Fibroblast of pulmonary artery (primary cell): ENCODE measurements at regions not wholly inside any gene's neighbourhood (a gene's known extent, or its start where the extent isn't known, plus 50 kb on each side); places are given as distances from the start of the nearest gene placed in this dataset.

Experiments
- DNase-seq: peaks from one replicate; pipeline ENCODE4 v3.0.0-alpha.2; 2010; ENCODE audit warnings: low read depth
- H3K4me3 ChIP-seq: replicated peaks from 2 replicates; pipeline ENCODE4 v1.5.1; 2011; ENCODE audit warnings: low read depth, mild to moderate bottlenecking, control low read depth, low read length, moderate library complexity
- CTCF ChIP-seq: IDR thresholded peaks from 2 replicates; pipeline ENCODE4 v1.5.1; 2011; ENCODE audit warnings: mild to moderate bottlenecking, control low read depth, low read length, inconsistent platforms; ENCODE audit errors: missing control alignments

- no peak for DNase-seq
- TF ChIP-seq CTCF, result no peak
- H3K4me3 ChIP-seq, result no peak overlapping the region
These were observed 804.2 kb downstream of the DHX35 start for GRCh38 chr20:39766333-39766732.

- no peak for TF ChIP-seq CTCF
- DNase-seq, result no peak
- no peak overlapping the region for H3K4me3 ChIP-seq
These were observed 800.6 kb downstream of the DHX35 start for GRCh38 chr20:39762716-39763115.

- no peak overlapping the region for H3K4me3 ChIP-seq
- TF ChIP-seq CTCF, result no peak
- no peak for DNase-seq
These were observed 796.7 kb downstream of the DHX35 start for GRCh38 chr20:39758876-39759275.

GRCh38 chr20:39756828-39757227, 794.7 kb downstream of the DHX35 start:
- H3K4me3 ChIP-seq, result no peak overlapping the region
- DNase-seq, result no peak
- no peak for TF ChIP-seq CTCF

- DNase-seq, result no peak
- no peak overlapping the region for H3K4me3 ChIP-seq
- no peak for TF ChIP-seq CTCF
These were observed 794.2 kb downstream of the DHX35 start for GRCh38 chr20:39756369-39756768.

- H3K4me3 ChIP-seq, result no peak overlapping the region
- no peak for DNase-seq
- TF ChIP-seq CTCF, result no peak
These were observed 790.2 kb downstream of the DHX35 start for GRCh38 chr20:39752262-39752876.

- no peak for TF ChIP-seq CTCF
- DNase-seq, result no peak
- no peak overlapping the region for H3K4me3 ChIP-seq
These were observed 789.5 kb downstream of the DHX35 start for GRCh38 chr20:39751557-39752137.
